ENCODE measurements at regions not wholly inside any gene's neighbourhood (a gene's known extent, or its start where the extent isn't known, plus 50 kb on each side); places are given as distances from the start of the nearest gene placed in this dataset.

DNA sequence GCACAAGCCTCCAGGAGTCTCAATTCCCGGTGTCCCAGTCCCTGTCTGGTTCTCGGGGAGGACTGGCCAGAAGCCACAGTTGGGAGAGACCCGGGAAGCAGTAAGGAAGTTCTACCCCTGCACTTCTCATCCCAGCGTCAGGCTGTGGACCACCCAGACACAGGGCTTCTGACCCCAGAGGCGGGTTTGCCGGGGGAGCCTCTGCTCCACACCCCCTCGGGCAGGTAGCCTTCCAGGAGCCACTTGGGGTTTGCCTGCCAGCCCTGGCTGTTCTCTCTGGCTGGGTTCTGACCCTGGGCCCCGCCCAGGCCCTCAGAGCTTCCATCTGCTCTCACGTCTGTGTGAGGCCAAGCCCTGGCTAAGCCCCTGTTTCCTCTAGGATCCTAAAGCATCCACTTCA lies 94.4 kb upstream of the GPC1 start:
- TF ChIP-seq, protein P1, sequence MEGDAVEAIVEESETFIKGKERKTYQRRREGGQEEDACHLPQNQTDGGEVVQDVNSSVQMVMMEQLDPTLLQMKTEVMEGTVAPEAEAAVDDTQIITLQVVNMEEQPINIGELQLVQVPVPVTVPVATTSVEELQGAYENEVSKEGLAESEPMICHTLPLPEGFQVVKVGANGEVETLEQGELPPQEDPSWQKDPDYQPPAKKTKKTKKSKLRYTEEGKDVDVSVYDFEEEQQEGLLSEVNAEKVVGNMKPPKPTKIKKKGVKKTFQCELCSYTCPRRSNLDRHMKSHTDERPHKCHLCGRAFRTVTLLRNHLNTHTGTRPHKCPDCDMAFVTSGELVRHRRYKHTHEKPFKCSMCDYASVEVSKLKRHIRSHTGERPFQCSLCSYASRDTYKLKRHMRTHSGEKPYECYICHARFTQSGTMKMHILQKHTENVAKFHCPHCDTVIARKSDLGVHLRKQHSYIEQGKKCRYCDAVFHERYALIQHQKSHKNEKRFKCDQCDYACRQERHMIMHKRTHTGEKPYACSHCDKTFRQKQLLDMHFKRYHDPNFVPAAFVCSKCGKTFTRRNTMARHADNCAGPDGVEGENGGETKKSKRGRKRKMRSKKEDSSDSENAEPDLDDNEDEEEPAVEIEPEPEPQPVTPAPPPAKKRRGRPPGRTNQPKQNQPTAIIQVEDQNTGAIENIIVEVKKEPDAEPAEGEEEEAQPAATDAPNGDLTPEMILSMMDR (conservative IDR thresholded peaks at IDR 0.05), result no peak

DNA sequence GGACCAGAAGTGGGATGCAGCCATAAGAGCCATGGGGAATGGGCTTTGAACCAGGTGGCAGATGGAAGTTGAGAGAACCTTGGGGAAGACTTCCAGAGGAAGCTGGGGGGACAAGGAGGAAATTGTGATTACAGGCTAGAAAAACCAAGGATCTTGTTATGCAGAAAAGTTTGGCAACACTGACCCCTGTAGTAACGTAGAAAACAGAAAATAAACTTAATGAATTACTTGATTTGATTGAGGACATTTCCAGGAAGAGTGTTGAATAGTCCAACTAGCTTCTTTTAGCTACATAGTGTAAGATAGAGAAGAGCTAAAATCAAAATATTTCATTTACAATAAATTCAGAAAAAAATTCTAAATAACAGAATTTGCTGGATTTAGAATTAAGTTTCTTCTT lies 91.9 kb upstream of the GPC1 start:
- no peak overlapping the region for H3K27ac ChIP-seq
- TF ChIP-seq, protein P1 (conservative IDR thresholded peaks at IDR 0.05), result no peak

More for the DNA sequence above, 94.4 kb upstream of the GPC1 start:
- H3K27ac ChIP-seq, result no peak overlapping the region

DNA sequence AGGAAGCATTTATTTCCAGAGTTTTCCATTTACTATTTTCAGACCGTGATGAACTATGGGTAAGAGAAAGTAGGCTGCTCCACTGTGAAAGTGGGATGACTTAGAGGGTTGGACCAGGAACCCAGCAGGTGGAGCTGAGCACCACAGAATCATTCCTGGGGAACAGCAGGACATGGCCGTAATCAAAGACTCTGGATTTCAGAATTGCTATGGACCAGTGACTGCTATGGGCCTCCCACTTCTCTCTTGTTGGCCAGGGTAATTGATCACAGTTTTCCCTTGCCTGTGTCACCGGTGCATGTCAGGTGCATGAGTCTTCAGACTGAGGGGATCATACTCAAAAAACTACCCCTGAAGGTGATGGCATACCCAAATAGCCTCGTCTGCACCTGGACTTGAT lies 90.6 kb upstream of the GPC1 start:
- TF ChIP-seq, protein P1 (conservative IDR thresholded peaks at IDR 0.05), result no peak
- H3K27ac ChIP-seq, result no peak overlapping the region

DNA sequence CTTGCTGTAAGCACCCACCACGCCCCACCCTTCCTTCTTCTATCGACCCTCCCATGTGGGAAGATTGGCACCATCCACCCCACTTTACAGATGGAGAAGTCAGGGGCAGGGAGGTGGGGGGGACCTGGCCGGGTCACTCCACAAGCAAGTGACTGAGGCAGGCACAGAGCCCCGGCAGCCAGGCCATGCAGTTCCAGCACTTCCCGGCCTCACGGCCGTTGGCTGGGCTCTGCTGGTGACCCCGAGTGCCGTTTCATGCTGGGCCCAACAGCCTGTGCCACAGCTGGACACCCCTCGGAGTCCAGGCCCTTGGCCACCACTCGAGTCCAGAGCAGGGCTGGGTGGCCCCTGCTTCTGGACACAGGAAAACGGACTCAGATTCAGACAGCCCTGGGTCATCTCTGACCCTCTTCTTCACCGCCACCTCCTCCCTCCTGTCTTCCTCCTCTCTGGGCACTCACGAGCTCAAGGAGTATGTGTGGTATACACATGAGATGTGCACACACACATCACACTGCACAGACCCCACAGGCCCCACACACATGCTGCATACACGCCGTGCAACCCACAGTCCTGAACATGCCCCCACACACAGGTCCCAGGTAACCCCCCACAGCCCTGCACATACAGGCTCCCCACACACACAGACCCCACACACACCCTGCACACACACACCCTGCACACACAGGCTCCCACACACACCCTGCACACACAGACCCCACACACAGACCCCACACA lies 89.3 kb upstream of the GPC1 start:
- TF ChIP-seq, protein P1 (conservative IDR thresholded peaks at IDR 0.05), result no peak
- no peak overlapping the region for H3K27ac ChIP-seq

DNA sequence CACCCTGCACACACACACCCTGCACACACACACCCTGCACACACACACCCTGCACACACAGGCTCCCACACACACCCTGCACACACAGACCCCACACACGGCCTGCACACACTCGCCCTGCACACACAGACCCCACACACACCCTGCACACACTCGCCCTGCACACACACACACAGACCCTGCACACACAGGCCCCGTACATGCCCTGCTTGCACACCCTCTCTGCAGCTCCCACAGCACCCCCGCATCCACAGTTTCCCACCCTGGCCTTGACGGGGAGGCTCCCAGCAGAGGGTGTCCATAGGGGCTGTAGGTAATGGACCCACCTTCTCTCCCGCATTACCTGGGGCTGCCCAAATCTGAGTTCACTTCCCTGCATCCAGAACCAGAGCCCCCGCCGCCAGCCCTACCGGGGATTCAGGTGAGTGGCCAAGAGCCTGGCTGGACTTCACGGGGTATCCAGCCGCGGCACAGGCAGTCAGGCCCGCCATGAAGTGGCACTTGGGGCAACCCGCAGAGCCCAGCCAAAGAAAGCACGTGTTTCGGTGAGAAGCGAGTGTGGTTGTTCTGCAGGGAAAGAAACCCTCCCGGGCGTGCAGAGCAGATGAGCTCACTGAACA lies 88.6 kb upstream of the GPC1 start:
- TF ChIP-seq, protein P1 (conservative IDR thresholded peaks at IDR 0.05), result no peak

DNA sequence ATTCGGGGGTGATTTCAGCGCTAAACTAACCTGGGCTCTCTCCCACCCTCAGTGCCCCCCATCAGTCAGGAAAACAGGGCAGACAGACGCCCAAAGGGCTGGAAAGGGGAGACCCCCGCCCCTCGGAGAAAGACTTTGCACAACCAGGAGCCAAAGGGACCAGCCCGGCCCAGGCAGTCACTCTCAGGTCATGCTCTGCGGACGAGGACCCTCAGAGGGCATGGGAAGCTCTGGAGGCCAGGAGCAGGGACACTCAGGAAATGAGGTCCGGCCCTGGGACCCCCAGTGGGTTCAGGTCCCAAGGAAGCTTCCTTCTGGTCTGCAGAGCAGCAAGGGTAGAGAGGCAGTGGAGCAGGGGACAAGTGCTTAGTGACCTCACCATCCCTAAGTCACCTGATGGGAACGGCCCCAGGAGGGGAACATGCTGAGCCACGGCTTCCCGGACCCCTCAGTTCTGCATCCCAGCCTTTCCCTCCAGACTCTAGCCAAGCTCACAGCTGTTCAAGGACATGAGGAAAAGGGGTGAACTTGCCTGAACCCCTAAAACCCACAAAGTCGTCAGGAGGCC lies 88.0 kb upstream of the GPC1 start:
- TF ChIP-seq, protein P1 (conservative IDR thresholded peaks at IDR 0.05), result no peak
- H3K27ac ChIP-seq, result no peak overlapping the region

More for the DNA sequence above, 88.6 kb upstream of the GPC1 start:
- no peak overlapping the region for H3K27ac ChIP-seq

DNA sequence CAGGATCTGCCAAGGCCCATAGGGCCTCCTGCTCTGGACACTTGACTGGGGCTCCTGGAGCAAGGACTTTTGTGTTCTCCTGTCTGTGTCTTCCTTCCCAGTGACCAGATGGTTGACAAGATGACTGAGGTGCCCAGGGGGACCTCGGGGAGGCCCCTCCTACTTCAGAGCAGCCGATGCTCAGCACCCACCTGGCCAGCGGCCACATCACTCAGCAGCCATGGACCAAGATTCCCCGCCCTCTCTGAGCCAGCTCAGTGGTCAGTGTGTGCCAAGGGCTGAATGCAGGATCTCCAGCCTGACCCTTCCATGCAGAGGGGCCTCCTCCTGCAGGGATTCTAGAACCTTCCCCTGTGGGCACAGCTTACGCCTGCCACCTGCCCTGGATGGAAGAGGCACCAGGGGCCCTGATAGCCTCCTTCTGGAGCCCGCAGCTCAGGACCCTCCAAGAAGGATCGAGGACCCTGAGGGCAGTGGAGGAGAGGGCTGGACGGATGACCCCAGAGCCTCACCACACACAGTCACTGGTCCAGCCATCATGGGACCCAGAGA lies 87.4 kb upstream of the GPC1 start:
- H3K27ac ChIP-seq, result no peak overlapping the region
- TF ChIP-seq, protein P1 (conservative IDR thresholded peaks at IDR 0.05), result no peak

Data from VCaP (cell line).